Hepatocyte (in vitro differentiated cells): ENCODE measurements at regions not wholly inside any gene's neighbourhood (a gene's known extent, or its start where the extent isn't known, plus 50 kb on each side); places are given as distances from the start of the nearest gene placed in this dataset.
"Not testable (repeated sequence)": the region's sequence is repeated elsewhere in the genome, so short reads cannot be mapped to it uniquely, and the experiment has no call there.

Experiments
- DNase-seq: peaks from one replicate; pipeline ENCODE4 v3.0.0-alpha.2; 2016; ENCODE audit warnings: low spot score
- H2AFZ ChIP-seq: fragments of 200-600 bp; sonication (generic); 2 replicates; pipeline ENCODE4 v1.6.0; 2016; ENCODE audit warnings: antibody characterized with exemption, mild to moderate bottlenecking
- H3K27ac ChIP-seq: fragments of 200-600 bp; sonication (generic); 2 replicates; pipeline ENCODE4 v1.5.1; 2016; ENCODE audit warnings: mild to moderate bottlenecking
- H3K27me3 ChIP-seq: fragments of 200-600 bp; sonication (generic); 2 replicates; pipeline ENCODE4 v1.6.1; 2016
- H3K36me3 ChIP-seq: fragments of 200-600 bp; sonication (generic); replicated peaks from 2 replicates; pipeline ENCODE4 v1.5.1; 2016; ENCODE audit warnings: low read depth; ENCODE audit not compliant: insufficient read depth
- H3K4me1 ChIP-seq: fragments of 200-600 bp; sonication (generic); 2 replicates; pipeline ENCODE4 v1.5.1; 2016; ENCODE audit warnings: mild to moderate bottlenecking, moderate library complexity; ENCODE audit not compliant: insufficient read depth
- H3K4me2 ChIP-seq: fragments of 200-600 bp; sonication (generic); 2 replicates; pipeline ENCODE4 v1.6.0; 2016
- H3K4me3 ChIP-seq: fragments of 200-600 bp; sonication (generic); 2 replicates; pipeline ENCODE4 v1.5.1; 2016; ENCODE audit warnings: mild to moderate bottlenecking
- H3K79me2 ChIP-seq: fragments of 200-600 bp; sonication (generic); 2 replicates; pipeline ENCODE4 v1.6.0; 2017; ENCODE audit warnings: mild to moderate bottlenecking
- H3K9me2 ChIP-seq: fragments of 200-600 bp; sonication (generic); replicated peaks from 2 replicates; pipeline ENCODE4 v1.6.0; 2017; ENCODE audit warnings: mild to moderate bottlenecking; ENCODE audit not compliant: insufficient read depth
- H3K9me3 ChIP-seq: fragments of 200-600 bp; sonication (generic); 2 replicates; pipeline ENCODE4 v1.5.1; 2016; ENCODE audit warnings: low read depth, mild to moderate bottlenecking
- H4K20me1 ChIP-seq: fragments of 200-600 bp; sonication (generic); 2 replicates; pipeline ENCODE4 v1.6.0; 2016; ENCODE audit warnings: mild to moderate bottlenecking; ENCODE audit not compliant: insufficient read depth, poor library complexity, severe bottlenecking
- CTCF ChIP-seq: fragments of 200-600 bp; sonication (generic); IDR thresholded peaks from 2 replicates; pipeline ENCODE4 v1.5.1; 2016; ENCODE audit warnings: antibody characterized with exemption, mild to moderate bottlenecking; ENCODE audit not compliant: poor library complexity
- EZH2 ChIP-seq: fragments of 200-600 bp; sonication (generic); IDR thresholded peaks from 2 replicates; pipeline ENCODE4 v1.6.1; 2016; ENCODE audit warnings: antibody characterized with exemption, mild to moderate bottlenecking, borderline replicate concordance
- EZH2phosphoT487 ChIP-seq: fragments of 200-600 bp; sonication (generic); IDR thresholded peaks from one replicate; pipeline ENCODE4 v1.6.1; 2018; ENCODE audit warnings: antibody characterized with exemption, mild to moderate bottlenecking, low read depth, moderate library complexity; ENCODE audit not compliant: unreplicated experiment, severe bottlenecking
- WGBS: methylation state at CpG from one replicate; pipeline ENCODE4 v1.1.6; 2016; ENCODE audit warnings: low lambda C conversion rate; ENCODE audit errors: missing lambda C conversion rate; 5-methylcytosine and 5-hydroxymethylcytosine counted together

DNA sequence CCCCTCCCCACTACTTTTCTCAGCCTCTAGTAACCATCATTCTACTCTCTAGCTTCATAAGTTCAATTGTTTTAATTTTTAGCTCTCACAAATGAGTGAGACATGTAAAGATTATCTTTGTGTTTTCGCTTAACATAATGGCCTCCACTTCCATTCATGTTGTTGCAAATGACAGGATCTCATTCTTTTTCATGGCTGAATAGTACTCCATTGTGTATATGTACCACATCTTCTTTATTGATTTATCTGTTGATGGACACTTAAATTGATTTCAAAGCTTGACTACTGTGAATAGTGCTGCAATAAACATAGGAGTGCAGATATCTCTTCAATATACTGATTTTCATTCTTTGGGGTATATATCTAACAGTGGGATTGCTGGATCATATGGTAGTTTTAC lies 699.8 kb upstream of the NR2F2 start:
- no peak for TF ChIP-seq EZH2
- TF ChIP-seq CTCF: no peak
- no peak for TF ChIP-seq EZH2phosphoT487
- no peaks in the 10 kb centered on the region for H3K27me3 ChIP-seq
- H4K20me1 ChIP-seq: no peaks in the 10 kb centered on the region
- H3K4me1 ChIP-seq: no peaks in the 10 kb centered on the region
- WGBS: 94% methylated on average over 1 of the region's 1 CpG
- no peak overlapping the region for H3K27ac ChIP-seq
- no peaks in the 10 kb centered on the region for H3K9me3 ChIP-seq
- no peak for DNase-seq
- H2AFZ ChIP-seq: no peak overlapping the region
- H3K4me3 ChIP-seq: no peak overlapping the region
- H3K9me2 ChIP-seq: no peaks in the 10 kb centered on the region
- no peak overlapping the region for H3K4me2 ChIP-seq
- H3K79me2 ChIP-seq: no peaks in the 10 kb centered on the region
- no peaks in the 10 kb centered on the region for H3K36me3 ChIP-seq

- no peaks in the 10 kb centered on the region for H3K9me3 ChIP-seq
- 90% methylated on average over 2 of the region's 2 CpGs for WGBS
- no peak for DNase-seq
These were observed 694.8 kb upstream of the NR2F2 start for GRCh38 chr15:95635666-95636065.

DNA sequence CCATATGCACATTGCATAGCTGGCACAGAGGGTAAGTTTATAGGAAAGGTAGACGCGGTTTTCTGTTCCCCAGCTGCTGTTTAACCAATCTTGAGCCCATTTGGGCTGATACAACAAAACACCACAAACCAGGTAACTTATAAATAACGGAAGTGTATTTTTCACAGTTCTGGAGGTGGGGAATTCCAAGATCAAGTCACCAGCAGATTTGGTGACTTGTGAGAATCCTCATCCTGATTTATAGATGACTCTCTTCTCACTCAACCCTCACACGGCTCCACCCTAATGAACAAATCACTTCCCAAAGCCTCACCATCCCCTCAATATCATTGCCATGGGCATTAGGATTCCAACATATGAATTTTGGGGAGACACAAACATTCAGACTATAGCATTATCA lies 694.4 kb upstream of the NR2F2 start:
- Histone ChIP-seq H3K9me3 (no peaks in the 10 kb centered on the region), H3K4me3 (no peak overlapping the region), H3K27ac (no peak overlapping the region), H3K9me2 (no peaks in the 10 kb centered on the region), H2AFZ (no peak overlapping the region), H3K79me2 (no peaks in the 10 kb centered on the region), H3K36me3 (no peaks in the 10 kb centered on the region), H4K20me1 (no peaks in the 10 kb centered on the region), H3K4me1 (no peaks in the 10 kb centered on the region), H3K27me3 (no peaks in the 10 kb centered on the region), H3K4me2 (no peak overlapping the region)
- TF ChIP-seq EZH2 (no peak), CTCF (no peak), EZH2phosphoT487 (no peak)
- DNase-seq: no peak
- WGBS: 93% methylated on average over 4 of the region's 4 CpGs

More at GRCh38 chr15:95635666-95636065, 694.8 kb upstream of the NR2F2 start:
- no peak overlapping the region for H3K4me3 ChIP-seq
- no peaks in the 10 kb centered on the region for H4K20me1 ChIP-seq
- no peaks in the 10 kb centered on the region for H3K36me3 ChIP-seq
- no peak overlapping the region for H3K4me2 ChIP-seq
- no peak overlapping the region for H3K27ac ChIP-seq
- no peaks in the 10 kb centered on the region for H3K4me1 ChIP-seq
- H2AFZ ChIP-seq: no peak overlapping the region
- no peaks in the 10 kb centered on the region for H3K79me2 ChIP-seq
- H3K9me2 ChIP-seq: no peaks in the 10 kb centered on the region
- TF ChIP-seq CTCF: no peak
- TF ChIP-seq EZH2phosphoT487: no peak
- TF ChIP-seq EZH2: no peak
- H3K27me3 ChIP-seq: no peaks in the 10 kb centered on the region

GRCh38 chr15:95637234-95637633 lies 693.3 kb upstream of the NR2F2 start:
- H3K36me3 ChIP-seq, H3K9me2 ChIP-seq, H3K9me3 ChIP-seq, H3K27ac ChIP-seq, H3K27me3 ChIP-seq, DNase-seq, H3K4me2 ChIP-seq, H3K4me3 ChIP-seq, H2AFZ ChIP-seq, H3K4me1 ChIP-seq, H3K79me2 ChIP-seq, H4K20me1 ChIP-seq: not testable (repeated sequence)
- whole genome bisulfite sequencing: 87% methylated on average over 3 of the region's 3 CpGs
